GM12878 (cell line): ENCODE measurements at regions not wholly inside any gene's neighbourhood (a gene's known extent, or its start where the extent isn't known, plus 50 kb on each side); places are given as distances from the start of the nearest gene placed in this dataset.

ENCODE experiments used
- ATAC-seq: fragments of 200-7000 bp; cut with Tn5 transposase; 3 replicates; pipeline ENCODE4 v1.9.1; 2020; ENCODE audit warnings: mild to moderate bottlenecking, moderate library complexity
- BruUV-seq: library from RNA; stranded (reverse); fragments of 400-500 nt; replicated peaks from 2 replicates; lab custom pipeline; 2021; lab: Mats Ljungman, UMichigan
- CTCF ChIA-PET: fragments of 300-600 bp; sonication (Branson Sonifier 250); formaldehyde crosslinking; extraction: SDS; loops from one replicate; lab custom pipeline; 2021; ENCODE audit warnings: inconsistent platforms; lab: Yijun Ruan, JAX
- POLR2A ChIA-PET: fragments of 350-600 bp; formaldehyde crosslinking; extraction: SDS; loops from one replicate; lab custom pipeline; 2021; ENCODE audit warnings: inconsistent platforms; lab: Charles Lee
- RAD21 ChIA-PET: fragments of 300-600 bp; sonication (Branson Sonifier 250); formaldehyde crosslinking; loops from one replicate; lab custom pipeline; 2023; ENCODE audit warnings: antibody characterized with exemption; ENCODE audit not compliant: unreplicated experiment; lab: Charles Lee
- SMC1A ChIA-PET: fragments of 300-600 bp; sonication (Branson Sonifier 250); formaldehyde crosslinking; loops from one replicate; lab custom pipeline; 2023; ENCODE audit not compliant: unreplicated experiment, uncharacterized antibody; lab: Charles Lee
- DNase-seq: peaks from one replicate; pipeline ENCODE4 v3.0.0-alpha.2; 2011; ENCODE audit warnings: low read depth, low spot score
- FAIRE-seq: peaks from 3 replicates; lab custom pipeline; 2011; peaks lifted over from hg19 to GRCh38; lab: Jason Lieb, UNC
- H2AFZ ChIP-seq: 2 replicates; pipeline ENCODE4 v1.6.0; 2011; ENCODE audit warnings: low read depth, low read length, control low read depth; ENCODE audit not compliant: control insufficient read depth
- H3K27ac ChIP-seq: 2 replicates; pipeline ENCODE4 v1.5.1; 2011; ENCODE audit warnings: control low read depth; ENCODE audit not compliant: control insufficient read depth, insufficient read depth
- H3K27me3 ChIP-seq, 2 experiments: replicated peaks in 1 of 2; 2 replicates each; pipeline versions ENCODE4 v1.6.0 to v1.6.1; 2011; ENCODE audit warnings: low read length in 1 of 2; ENCODE audit not compliant: control insufficient read depth in 2 of 2, insufficient read depth in 2 of 2
- H3K36me3 ChIP-seq, 2 experiments: 2 replicates each; pipeline ENCODE4 v1.5.1; 2011; ENCODE audit warnings: low read length in 1 of 2; ENCODE audit not compliant: control insufficient read depth in 2 of 2, insufficient read depth in 2 of 2
- H3K4me1 ChIP-seq: 2 replicates; pipeline ENCODE4 v1.6.1; 2011; ENCODE audit warnings: mild to moderate bottlenecking, low read length, moderate library complexity, mixed read lengths; ENCODE audit not compliant: control insufficient read depth, insufficient read depth
- H3K4me2 ChIP-seq: 2 replicates; pipeline ENCODE4 v1.6.0; 2011; ENCODE audit warnings: control low read depth; ENCODE audit not compliant: control insufficient read depth, insufficient read depth
- H3K4me3 ChIP-seq: fragments of 200-600 bp; sonication (generic); 2 replicates; pipeline ENCODE4 v1.5.1; 2016
- H3K79me2 ChIP-seq: 2 replicates; pipeline ENCODE4 v1.6.0; 2011; ENCODE audit warnings: low read length; ENCODE audit not compliant: control insufficient read depth, insufficient read depth
- H3K9ac ChIP-seq: 2 replicates; pipeline ENCODE4 v1.8.0; 2011; ENCODE audit warnings: low read length, control low read depth, mixed read lengths; ENCODE audit not compliant: control insufficient read depth, insufficient read depth
- H3K9me3 ChIP-seq: replicated peaks from 3 replicates; pipeline ENCODE4 v1.5.1; 2011; ENCODE audit warnings: mild to moderate bottlenecking, low read length; ENCODE audit not compliant: control insufficient read depth, insufficient read depth
- H4K20me1 ChIP-seq: 2 replicates; pipeline ENCODE4 v1.6.0; 2011; ENCODE audit not compliant: control insufficient read depth, insufficient read depth
- NR2C1 ChIP-seq: fragments of 450-650 bp; IDR thresholded peaks from 2 replicates; pipeline ENCODE4 v1.6.1; 2017; ENCODE audit warnings: antibody characterized with exemption, mild to moderate bottlenecking, moderate library complexity
- PAX5 ChIP-seq: IDR thresholded peaks from 2 replicates; pipeline ENCODE4 v1.6.1; 2011; ENCODE audit warnings: low read depth, low read length, borderline replicate concordance
- POU2F2 ChIP-seq: IDR thresholded peaks from 3 replicates; pipeline ENCODE4 v1.6.1; 2011; ENCODE audit warnings: low read depth, mild to moderate bottlenecking, low read length, borderline replicate concordance
- RCOR1 ChIP-seq: conservative IDR thresholded peaks from 2 replicates; pipeline ENCODE4 v1.6.1; 2012; ENCODE audit warnings: low read depth, low read length, improper control_type of control experiment
- TARDBP ChIP-seq: IDR thresholded peaks from 2 replicates; pipeline ENCODE4 v1.6.1; 2016; ENCODE audit warnings: borderline replicate concordance
- ZBED1 ChIP-seq: IDR thresholded peaks from 2 replicates; pipeline ENCODE4 v1.6.1; 2016; ENCODE audit warnings: borderline replicate concordance
- ZZZ3 ChIP-seq: IDR thresholded peaks from 2 replicates; pipeline ENCODE4 v1.6.1; 2011; ENCODE audit warnings: low read depth; ENCODE audit not compliant: control insufficient read depth, insufficient read length
- WGBS: methylation state at CpG from one replicate; pipeline ENCODE4 v1.1.6; 2016; ENCODE audit warnings: low lambda C conversion rate; ENCODE audit not compliant: insufficient replicate concordance, insufficient coverage; ENCODE audit errors: missing lambda C conversion rate; 5-methylcytosine and 5-hydroxymethylcytosine counted together
- in situ Hi-C: fragments of 300-500 bp; cut with MboI; formaldehyde crosslinking; loops from 9 replicates; pipeline ENCODE4 v1.14.3; 2018; ENCODE audit warnings: mixed read lengths
- intact Hi-C: fragments of 100-400 bp; cut with micrococcal nuclease; formaldehyde crosslinking; loops from one replicate; pipeline ENCODE4 v1.14.2; 2022; ENCODE audit not compliant: unreplicated experiment
- TF ChIP-seq, protein P1 (sequence below): IDR thresholded peaks from 2 replicates; pipeline ENCODE4 v1.6.1; 2012; ENCODE audit warnings: low read depth, low read length, improper control_type of control experiment
- TF ChIP-seq, protein P2 (sequence below): fragments of 450-650 bp; IDR thresholded peaks from 2 replicates; pipeline ENCODE4 v1.6.1; 2018; ENCODE audit warnings: borderline replicate concordance, mild to moderate bottlenecking; ENCODE audit not compliant: partially characterized antibody
- TF ChIP-seq, protein P3 (sequence below): fragments of 450-650 bp; IDR thresholded peaks from 2 replicates; pipeline ENCODE4 v1.6.1; 2016; ENCODE audit warnings: mild to moderate bottlenecking, moderate library complexity, borderline replicate concordance

DNA sequence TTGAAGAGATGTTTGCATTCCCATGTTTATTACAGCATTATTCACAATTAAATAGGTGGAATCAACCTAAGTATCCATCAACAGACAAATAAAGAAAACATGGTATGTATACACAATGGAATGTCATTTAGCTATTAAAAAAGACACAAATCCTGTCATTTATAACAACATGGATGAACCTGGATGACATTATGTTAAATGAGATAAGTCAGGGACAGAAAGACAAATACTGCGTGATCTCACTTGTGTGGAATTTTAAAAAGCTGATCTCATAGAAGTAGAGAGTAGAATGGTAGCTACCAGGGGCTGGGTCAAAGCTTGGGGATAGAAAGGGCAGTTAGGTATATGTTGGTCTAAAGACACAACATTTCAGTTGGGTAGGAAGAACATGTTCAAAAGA lies 376.3 kb downstream of the EPHA4 start:
- H3K4me1 ChIP-seq = no peaks in the 10 kb centered on the region
- H3K9ac ChIP-seq = no peak overlapping the region
- DNase-seq (no peak), ATAC-seq (no peak), FAIRE-seq (no peak)
- TF ChIP-seq PAX5 (no peak), ZZZ3 (no peak), POU2F2 (no peak)
- TF ChIP-seq, protein P1, sequence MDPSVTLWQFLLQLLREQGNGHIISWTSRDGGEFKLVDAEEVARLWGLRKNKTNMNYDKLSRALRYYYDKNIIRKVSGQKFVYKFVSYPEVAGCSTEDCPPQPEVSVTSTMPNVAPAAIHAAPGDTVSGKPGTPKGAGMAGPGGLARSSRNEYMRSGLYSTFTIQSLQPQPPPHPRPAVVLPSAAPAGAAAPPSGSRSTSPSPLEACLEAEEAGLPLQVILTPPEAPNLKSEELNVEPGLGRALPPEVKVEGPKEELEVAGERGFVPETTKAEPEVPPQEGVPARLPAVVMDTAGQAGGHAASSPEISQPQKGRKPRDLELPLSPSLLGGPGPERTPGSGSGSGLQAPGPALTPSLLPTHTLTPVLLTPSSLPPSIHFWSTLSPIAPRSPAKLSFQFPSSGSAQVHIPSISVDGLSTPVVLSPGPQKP = no peak
- H3K27me3 ChIP-seq = no peaks in the 10 kb centered on the region
- H2AFZ ChIP-seq = no peak overlapping the region
- BruUV-seq = no TSS peak
- no peaks in the 10 kb centered on the region for H3K79me2 ChIP-seq
- CTCF ChIA-PET = no interaction called here
- H3K4me3 ChIP-seq = no peak overlapping the region
- 21% methylated on average over 1 of the region's 1 CpG for WGBS
- intact Hi-C loops (no loop called here), in situ Hi-C loops (no loop called here)
- H4K20me1 ChIP-seq = no peaks in the 10 kb centered on the region
- RAD21 ChIA-PET = no interaction called here
- H3K36me3 ChIP-seq = no peaks in the 10 kb centered on the region
- H3K4me2 ChIP-seq = no peak overlapping the region
- SMC1A ChIA-PET = no interaction called here
- H3K27ac ChIP-seq = no peak overlapping the region
- H3K9me3 ChIP-seq = no peaks in the 10 kb centered on the region
- POLR2A ChIA-PET = no interaction called here

DNA sequence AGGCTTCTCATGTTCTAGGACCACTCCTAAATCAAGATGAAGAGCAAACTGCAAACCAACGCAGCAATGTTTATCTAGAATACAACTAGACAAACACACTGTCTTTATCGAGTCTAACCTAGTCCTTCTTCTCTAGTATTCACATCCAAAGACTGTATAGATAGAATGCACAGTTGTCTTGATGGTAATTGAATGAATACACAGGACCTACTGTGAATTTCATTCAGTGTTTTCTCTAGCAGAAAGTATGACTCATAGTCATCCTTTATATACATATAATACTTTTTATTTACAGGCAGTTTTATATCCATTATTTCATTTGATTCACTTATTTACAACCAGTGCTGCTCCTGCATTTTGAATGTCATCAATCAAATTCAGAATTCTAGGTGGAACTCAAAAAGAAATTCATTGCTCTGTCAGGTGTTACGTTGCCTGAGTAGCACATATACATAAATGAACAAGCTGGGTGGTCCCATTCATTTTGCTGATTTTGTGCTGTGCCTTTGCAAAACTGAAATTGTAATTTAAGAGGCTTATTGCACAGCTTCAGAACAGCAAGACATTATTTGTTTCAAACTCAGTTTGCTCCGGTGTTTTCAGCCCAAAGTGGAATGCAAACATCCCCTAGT lies 374.8 kb downstream of the EPHA4 start:
- Histone ChIP-seq H3K4me3 (no peak overlapping the region), H3K79me2 (no peaks in the 10 kb centered on the region), H3K4me1 (no peaks in the 10 kb centered on the region; the same call in 1 of the 2 replicates), H3K4me2 (no peak overlapping the region), H3K9me3 (no peaks in the 10 kb centered on the region), H2AFZ (no peak overlapping the region), H3K27me3 (no peaks in the 10 kb centered on the region), H4K20me1 (no peaks in the 10 kb centered on the region), H3K36me3 (no peaks in the 10 kb centered on the region), H3K9ac (no peak overlapping the region), H3K27ac (no peak overlapping the region)
- CTCF ChIA-PET = no interaction called here
- POLR2A ChIA-PET = no interaction called here
- RAD21 ChIA-PET = no interaction called here
- SMC1A ChIA-PET = no interaction called here
- WGBS = 11% methylated on average over 4 of the region's 4 CpGs
- DNase-seq = no peak
- no peak for FAIRE-seq
- intact Hi-C loops (no loop called here), in situ Hi-C loops (no loop called here)
- ATAC-seq = no peak
- no TSS peak for BruUV-seq
- TF ChIP-seq, protein P2, sequence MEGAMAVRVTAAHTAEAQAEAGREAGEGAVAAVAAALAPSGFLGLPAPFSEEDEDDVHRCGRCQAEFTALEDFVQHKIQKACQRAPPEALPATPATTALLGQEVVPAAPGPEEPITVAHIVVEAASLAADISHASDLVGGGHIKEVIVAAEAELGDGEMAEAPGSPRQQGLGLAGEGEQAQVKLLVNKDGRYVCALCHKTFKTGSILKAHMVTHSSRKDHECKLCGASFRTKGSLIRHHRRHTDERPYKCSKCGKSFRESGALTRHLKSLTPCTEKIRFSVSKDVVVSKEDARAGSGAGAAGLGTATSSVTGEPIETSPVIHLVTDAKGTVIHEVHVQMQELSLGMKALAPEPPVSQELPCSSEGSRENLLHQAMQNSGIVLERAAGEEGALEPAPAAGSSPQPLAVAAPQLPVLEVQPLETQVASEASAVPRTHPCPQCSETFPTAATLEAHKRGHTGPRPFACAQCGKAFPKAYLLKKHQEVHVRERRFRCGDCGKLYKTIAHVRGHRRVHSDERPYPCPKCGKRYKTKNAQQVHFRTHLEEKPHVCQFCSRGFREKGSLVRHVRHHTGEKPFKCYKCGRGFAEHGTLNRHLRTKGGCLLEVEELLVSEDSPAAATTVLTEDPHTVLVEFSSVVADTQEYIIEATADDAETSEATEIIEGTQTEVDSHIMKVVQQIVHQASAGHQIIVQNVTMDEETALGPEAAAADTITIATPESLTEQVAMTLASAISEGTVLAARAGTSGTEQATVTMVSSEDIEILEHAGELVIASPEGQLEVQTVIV = no peak
- TF ChIP-seq NR2C1 = no peak
- no peak for TF ChIP-seq RCOR1
- TF ChIP-seq, protein P3, sequence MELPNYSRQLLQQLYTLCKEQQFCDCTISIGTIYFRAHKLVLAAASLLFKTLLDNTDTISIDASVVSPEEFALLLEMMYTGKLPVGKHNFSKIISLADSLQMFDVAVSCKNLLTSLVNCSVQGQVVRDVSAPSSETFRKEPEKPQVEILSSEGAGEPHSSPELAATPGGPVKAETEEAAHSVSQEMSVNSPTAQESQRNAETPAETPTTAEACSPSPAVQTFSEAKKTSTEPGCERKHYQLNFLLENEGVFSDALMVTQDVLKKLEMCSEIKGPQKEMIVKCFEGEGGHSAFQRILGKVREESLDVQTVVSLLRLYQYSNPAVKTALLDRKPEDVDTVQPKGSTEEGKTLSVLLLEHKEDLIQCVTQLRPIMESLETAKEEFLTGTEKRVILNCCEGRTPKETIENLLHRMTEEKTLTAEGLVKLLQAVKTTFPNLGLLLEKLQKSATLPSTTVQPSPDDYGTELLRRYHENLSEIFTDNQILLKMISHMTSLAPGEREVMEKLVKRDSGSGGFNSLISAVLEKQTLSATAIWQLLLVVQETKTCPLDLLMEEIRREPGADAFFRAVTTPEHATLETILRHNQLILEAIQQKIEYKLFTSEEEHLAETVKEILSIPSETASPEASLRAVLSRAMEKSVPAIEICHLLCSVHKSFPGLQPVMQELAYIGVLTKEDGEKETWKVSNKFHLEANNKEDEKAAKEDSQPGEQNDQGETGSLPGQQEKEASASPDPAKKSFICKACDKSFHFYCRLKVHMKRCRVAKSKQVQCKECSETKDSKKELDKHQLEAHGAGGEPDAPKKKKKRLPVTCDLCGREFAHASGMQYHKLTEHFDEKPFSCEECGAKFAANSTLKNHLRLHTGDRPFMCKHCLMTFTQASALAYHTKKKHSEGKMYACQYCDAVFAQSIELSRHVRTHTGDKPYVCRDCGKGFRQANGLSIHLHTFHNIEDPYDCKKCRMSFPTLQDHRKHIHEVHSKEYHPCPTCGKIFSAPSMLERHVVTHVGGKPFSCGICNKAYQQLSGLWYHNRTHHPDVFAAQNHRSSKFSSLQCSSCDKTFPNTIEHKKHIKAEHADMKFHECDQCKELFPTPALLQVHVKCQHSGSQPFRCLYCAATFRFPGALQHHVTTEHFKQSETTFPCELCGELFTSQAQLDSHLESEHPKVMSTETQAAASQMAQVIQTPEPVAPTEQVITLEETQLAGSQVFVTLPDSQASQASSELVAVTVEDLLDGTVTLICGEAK = no peak
- no peak for TF ChIP-seq TARDBP
- no peak for TF ChIP-seq ZBED1
